Dermis microvascular lymphatic vessel endothelial cell (primary cell): ENCODE measurements at regions not wholly inside any gene's neighbourhood (a gene's known extent, or its start where the extent isn't known, plus 50 kb on each side); places are given as distances from the start of the nearest gene placed in this dataset.
"Not testable (repeated sequence)": the region's sequence is repeated elsewhere in the genome, so short reads cannot be mapped to it uniquely, and the experiment has no call there.

ENCODE experiments used
- DNase-seq, 2 donors: peaks; one replicate each; pipeline versions ENCODE4 v3.0.0 to v3.0.0-alpha.2; 2010; ENCODE audit warnings: low read depth in 2 of 2

DNA sequence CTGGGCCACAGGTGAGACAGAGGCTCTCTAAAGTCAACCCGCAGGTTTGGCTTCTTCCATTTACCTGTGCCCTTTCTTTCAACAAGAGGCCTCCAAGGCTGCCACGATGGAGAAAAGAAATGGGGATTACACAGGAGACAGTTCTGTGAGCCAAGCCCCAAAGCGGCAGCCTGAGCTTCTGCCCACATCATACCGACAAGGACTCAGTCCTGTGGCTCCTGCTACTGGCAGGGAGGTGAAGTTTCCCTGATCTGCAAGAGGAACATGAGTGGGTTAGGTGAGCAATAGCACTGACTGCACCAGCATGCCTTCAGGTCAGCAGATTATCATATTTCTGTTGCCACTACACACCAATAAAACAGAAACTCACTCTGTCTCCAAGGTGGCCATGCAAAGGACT lies 800.0 kb downstream of the KCNJ18 start:
- no peak for DNase-seq

DNA sequence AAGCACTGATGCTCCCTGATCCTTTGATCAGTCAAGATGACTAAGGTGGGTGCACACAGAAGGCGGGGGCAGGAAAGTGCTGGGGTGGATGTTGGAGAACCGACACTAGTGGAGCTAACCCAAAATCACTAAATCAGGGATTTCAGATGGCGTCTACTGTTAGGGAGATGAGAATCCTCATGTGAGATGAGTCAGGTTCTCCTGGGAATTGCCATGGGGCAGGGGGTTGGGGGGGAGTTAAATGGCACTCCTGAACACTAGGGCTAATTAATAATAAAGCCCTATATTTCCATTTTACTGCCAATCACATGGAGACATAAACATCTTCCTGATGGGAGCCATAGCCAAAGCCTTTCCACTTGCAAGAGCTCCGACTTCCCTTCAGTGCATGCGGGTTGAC lies 804.1 kb downstream of the KCNJ18 start:
- no peak for DNase-seq

DNA sequence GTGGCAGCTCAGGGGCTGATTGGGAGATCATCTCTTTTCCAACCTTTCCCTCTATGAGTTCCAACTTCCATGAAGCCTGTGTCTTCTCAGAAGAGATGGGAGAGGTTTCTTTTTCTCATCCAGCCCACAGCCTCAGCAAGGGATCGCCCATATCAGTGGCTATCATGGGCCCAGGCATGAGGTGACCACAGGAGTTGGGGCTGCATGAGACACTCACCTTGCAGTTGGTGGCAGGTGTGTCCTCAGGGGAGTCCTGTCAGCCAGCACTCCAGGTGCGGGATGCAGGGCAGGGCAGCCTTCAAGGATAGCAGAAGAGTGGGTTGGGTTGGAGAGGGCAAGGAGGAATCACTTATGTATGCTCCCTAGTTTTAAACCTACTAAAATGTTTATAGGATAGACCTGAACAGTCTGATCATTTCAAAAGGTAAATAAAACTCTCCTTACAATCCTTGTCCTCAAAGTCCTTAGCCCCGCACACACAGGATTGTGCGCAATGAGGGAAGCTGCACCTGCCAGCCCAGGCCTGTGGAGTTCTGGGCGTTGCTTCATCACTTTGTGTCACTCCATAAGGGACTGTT lies 811.1 kb downstream of the KCNJ18 start:
- DNase-seq, result no peak

DNA sequence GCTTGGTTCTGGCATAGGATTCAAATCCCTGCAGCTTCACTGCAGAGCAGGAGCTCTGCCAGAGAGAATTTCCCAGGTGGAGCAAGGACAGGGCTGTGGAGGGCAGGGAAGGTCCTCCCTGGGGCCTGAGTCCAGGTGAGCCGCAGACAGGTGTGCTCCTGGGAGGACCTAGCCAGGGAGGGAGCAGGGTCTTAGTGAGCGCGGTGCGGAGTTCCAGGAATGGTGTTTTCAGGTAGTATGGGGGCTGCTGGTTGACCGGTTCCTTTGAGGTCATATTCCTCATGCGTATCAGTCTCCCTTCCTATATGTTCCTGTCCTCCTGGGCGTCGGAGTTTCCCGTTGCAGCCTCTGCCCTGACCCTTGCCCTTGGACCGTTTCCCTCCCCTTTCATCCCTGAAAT lies 813.3 kb downstream of the KCNJ18 start:
- no peak for DNase-seq

DNA sequence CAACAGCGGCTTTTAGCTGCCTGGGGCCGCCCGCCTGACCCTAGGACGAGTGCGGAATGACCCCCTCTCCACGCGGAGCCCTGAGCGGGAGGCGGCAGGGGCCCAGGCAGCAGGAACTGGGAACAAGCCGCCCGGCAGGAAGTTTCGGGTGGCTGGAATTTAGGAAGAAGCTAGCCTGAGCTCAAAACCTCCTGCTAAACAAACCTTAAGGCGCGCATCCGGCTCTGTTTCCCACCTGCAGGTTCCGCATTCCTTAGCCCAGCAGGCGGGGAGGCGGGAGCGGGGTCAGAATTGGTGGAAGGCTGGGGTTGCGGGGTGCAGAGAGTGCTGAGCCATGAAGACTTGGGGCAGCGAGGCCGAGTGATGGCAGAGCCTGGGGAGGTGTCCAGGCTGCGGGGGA lies 813.9 kb downstream of the KCNJ18 start:
- DNase-seq, result no peak

DNA sequence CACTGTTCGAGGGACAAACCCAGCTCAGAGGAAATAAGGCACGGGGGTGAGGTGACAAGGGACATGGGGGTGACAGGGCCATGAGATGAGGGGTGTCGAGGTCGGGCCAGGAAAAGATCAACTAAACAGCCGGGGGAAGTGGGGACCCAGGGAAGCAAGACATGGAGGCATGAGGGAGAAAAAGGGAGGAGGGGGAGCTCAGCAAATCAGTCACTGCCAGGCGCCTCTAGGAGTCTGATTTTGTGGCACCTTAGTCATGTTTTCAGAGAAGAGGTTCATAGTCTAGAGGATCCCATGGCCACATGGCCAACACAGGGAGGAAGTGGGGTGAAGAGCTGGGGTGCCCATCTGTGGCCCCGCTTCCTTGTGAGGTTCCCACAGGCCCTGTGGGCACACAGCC lies 814.5 kb downstream of the KCNJ18 start:
- DNase-seq, result no peak

DNA sequence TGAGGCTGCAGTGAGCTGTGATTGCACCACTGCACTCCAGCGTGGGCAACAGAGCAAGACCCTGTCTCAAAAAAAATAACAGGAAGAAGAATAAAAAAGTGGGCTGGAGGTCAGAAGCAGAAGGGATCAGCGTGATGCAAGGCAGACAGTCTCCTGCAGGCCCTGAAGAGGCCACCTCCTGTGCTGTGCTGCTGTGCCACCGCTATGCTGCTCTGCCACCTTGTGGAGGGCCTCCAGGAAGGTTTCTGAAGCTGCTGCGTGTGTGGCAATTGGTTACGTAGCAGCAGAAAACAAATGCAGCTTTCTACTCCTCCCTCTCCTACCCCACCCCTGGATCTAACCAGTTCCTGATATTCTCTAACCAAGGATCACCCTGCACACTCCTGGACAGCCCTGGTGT lies 815.5 kb downstream of the KCNJ18 start:
- no peak for DNase-seq

DNA sequence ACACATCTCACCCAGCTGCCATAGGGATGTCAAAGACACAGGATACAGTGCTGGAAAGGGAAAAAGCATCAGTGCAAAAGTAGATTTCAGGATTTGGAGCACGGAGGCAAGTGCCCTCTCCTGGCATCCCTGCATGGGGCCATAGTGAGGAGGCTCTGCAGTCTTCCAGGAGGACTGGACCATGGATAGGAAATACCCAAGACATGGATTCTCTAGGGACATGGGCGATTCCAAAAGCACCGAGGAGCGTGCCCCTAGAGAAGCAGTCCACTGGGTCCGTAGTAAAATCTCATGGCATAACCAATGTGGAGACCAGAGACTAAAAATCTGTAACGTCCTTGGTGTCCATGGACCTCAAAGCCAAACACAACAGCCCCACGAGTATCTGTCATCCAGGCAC lies 818.2 kb downstream of the KCNJ18 start:
- DNase-seq, result no peak

DNA sequence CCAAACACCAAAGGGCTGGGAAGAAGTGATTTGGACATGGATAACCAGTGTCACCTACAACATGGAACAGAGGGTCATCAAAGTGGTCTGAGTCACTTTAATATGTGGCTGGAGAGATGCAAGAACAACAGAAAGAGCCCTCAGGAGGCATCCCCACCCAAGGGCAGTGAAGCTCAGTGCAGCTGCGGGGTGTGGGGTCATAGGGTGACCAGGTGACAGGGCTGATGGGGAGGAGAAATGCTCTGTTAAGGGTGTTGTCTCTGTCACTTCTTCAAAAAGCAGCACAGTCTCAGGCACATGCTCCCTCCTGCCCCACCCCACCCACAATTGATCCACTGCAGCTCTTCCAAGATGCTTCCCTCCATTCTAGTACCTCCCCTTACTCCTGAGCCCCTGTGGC lies 819.1 kb downstream of the KCNJ18 start:
- DNase-seq, result no peak

DNA sequence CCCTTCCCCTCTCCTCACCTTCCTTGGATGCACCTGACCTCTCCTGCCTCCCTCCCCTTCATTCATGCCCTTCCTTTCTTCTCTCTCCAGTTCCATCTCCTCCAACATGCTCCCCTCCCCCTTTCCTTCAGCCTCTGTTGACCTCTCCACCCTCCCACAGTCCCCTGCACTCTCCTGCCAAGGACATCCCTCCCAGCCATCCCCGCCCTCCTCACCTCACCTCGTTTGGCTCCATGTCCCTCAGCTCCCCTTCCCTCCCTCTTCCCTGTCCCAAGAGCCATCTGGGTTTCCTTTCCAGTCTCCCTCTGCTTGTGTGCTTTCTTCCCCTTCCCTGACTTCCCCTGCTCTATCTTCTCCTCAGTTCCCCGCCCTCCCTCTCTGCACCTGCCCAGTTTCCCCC lies 819.7 kb downstream of the KCNJ18 start:
- no peak for DNase-seq

DNA sequence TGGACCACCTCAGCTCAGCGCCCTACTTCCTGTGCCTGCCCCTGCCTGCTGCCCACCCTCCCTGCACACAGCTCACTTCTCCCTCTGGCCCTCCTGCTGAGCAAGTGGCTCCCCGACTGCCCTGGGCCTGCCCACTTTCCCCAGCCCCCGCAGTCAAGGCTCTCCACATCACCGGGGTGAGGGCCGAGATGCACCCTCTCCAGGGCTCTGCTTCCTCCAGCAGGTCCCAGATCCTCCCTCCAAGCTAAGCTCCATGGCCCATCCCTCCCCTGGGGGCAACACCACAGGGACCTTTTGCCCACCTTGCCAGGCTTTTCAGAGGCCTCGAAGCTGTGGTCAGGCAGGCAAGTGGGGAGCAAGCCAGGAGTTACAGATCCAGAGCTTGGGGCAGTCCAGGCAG lies 820.2 kb downstream of the KCNJ18 start:
- no peak for DNase-seq

DNA sequence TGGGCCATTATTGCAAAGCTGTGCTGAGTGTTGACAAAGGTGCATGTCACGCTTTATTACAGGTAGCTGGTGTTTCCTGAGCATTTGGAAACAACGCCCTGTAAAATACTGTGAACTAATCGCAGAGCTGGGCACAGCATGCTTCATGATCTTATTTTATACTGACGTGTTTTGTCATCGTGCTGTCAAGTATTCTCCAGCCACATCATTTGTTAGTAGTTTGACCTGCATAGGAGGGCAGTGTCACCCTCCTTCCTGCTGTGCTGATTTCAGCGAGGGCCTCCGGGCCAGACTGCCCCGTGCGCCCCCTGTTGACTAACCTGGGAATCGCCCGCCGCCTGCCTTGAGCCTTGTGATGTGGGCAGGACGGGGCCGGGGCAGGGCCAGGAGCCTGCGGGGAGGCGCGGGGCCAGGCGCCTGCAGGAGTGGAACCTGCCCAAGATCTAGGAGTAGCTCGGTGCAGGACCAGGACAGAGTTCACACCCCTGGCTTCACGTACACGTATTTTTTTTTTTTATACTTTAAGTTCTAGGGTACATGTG lies 820.7 kb downstream of the KCNJ18 start:
- DNase-seq, result no peak

DNA sequence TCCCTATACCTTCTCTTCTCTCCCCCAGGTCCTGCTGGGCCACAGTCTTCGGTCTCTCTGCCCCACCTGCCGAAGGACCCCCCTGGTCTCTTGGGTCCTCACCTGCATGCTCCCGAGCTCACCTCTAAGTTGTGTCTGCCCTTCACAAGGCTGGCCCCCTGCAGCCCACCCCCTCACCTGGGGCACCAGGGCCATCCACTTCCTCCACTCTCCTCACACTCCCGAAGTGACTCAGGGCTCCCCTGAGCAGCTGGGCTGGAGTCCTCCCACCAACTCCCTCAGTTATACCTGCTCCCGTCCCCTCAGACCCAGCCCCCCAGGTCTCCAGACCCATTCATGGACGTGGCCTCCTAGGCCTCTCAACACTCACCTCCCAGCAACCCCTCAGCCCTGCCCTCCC lies 822.0 kb downstream of the KCNJ18 start:
- DNase-seq, result no peak

DNA sequence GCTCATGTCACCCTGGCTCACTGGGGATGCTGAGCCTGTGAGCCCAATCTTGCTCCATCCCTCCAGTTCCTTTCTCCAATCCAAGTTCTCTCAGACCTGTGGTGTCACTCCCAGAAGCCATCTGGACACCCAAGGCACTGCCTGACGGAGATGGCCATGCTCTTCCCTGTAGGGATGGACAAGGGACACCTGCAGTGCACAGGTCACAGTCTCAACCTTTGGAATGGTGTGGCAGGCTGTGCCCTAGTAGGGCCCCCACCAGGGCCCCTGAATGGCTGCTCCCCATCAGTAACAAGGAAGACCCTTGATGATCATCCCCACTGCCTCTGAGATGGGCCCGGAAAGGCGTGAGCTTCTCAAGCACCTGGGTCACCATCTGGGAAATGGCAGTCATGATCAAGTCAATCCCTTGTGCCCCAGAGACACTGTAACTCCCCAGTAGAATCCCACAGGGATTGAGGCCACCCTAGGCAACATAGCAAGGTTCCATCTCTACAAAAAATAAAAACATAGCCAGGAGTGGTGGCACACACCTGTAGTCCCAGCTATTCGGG lies 822.5 kb downstream of the KCNJ18 start:
- DNase-seq, result no peak

DNA sequence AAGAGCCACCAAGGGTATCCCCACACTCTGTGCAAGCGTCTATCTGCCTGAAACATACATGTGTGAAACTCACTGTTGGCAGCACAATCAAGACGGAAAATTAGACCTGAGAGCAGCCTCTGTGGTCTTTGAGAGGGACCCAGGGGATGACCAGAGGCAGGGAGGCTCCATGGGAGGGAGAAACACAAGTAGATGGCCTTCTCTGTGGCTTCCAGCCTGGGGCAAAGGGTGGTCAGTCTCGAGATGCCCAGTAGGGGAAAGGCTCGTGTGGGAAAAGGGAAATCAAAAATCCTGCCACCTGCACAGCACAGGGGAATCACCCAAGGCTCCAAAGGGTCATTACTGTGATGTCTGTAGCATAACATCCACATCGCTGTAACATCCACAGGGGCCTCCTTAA lies 823.3 kb downstream of the KCNJ18 start:
- DNase-seq, result no peak

DNA sequence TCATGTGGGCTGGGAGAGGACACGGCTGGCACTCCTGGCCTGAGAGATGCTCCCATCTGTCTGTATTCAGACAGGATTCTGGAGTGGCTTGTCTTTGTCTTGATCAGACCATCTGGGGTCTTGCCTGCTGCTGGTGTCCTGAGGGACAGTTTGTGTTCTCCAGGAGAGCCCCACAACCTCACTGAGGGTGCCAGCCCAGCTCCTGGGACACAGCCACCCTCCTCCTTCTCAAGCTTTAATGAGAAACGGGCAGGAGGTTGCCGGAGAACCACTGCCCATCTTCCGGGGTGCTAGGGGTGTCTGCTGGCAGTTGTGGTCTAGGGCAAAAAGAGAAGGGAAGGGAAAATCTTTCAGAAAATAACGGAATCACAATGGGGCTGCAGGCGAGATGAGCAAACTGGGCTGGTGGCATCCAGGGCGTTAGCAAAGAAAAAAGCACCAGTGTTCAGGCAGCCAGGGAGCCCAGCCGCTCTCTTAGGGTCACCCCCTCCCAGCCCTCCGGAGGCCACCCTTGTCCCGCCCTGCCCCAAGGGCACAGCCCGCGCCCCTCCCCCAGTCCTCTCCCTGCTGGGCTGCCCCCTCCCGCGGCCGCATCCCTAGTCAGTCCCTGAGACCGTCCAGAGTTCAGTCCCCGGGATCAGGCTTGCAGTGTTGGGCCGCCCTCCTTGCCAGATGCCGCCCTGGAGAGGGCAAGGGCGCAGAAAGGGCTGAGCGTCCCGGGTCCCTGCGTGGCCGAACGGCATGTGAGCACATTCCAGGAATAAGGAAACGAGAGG lies 824.7 kb downstream of the KCNJ18 start:
- no peak for DNase-seq

DNA sequence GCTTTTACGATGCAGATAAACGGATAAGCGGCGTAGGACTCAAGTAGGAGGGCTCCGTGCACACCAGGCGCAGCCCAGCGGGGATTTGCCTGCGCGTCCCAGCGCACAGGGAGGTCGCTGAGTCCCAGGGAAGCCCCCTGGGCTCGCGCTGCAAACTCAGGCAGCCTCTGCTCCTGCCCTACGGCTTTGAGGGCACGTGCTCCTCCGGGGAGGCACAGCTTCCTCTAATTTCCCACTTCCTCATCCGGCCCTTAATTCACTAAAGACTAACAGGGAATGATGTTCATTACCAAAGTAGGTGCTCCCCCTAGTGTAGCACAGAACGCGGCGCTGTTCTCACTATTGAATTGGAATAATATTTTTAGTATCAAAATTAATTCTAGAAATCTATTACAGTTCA lies 825.4 kb downstream of the KCNJ18 start:
- DNase-seq, result no peak

DNA sequence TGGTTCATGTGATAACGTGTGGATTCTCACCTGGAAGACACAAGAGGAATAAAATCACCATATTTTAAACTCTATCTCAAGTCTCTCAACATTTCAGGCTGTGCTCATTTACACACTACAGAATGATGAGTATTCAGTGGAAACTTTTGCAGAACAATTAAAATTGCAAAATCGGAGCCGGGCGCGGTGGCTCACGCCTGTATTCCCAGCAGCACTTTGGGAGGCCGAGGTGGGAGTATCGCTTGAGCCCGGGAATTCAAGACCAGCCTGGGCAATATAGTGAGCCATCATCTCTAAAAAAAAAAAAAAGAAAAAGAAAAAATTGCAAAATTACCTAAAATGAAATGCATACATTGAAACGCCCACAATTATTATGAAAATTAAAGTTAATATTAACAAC lies 825.9 kb downstream of the KCNJ18 start:
- DNase-seq, result no peak

DNA sequence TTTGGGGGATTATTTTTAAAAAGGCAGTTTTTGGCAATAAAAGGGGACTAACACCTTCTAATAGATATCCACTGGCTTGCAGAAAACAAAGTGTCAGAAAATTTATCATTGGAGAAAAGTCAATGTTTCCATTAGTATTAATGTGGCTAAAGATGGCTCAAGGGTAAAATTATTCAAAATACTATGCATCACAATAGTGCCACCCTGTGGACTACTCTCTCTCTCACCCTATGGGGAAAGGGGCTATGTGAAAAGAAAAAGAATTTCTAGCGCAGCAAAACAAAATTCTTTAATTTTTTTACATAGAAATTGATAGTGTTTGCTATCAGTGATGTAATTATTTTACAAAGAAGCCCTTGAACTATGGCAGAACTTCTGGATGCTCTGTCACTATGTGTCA lies 856.5 kb downstream of the KCNJ18 start:
- DNase-seq, result not testable (repeated sequence)

DNA sequence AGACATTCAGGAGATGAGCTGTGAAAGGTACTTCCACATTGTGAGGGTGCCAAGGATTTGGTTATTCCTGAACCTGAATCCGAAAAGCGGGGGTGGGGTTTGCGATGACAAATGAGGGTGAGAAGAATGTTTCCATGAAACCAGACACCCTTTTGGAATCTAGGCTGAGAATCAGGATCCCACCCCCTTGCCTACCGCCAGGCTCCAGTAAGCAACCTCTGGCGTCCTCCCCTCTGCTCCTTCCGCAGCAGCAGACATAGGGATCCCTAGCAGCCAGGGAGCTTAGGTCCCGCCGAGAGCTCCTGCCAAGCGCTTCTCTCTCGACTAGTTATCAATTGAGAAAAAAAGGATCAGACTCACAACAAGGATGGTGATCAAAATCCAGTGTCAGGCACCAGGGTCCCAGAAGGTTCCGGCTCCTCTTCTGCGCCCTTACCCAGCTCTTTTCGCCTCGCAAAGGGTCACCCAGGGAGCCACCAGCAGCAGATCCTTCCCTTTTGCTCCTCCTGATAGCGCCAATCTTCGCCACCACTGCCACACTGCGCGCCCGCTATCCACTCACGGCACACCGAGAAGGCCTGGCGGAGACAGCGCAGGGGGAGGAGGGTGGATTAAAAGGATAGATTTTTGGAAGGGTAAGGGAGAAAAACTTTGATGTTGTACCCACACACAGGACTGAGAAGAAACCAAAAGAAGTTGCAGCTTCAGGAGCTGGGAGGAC lies 859.5 kb downstream of the KCNJ18 start:
- DNase-seq, result not testable (repeated sequence)

DNA sequence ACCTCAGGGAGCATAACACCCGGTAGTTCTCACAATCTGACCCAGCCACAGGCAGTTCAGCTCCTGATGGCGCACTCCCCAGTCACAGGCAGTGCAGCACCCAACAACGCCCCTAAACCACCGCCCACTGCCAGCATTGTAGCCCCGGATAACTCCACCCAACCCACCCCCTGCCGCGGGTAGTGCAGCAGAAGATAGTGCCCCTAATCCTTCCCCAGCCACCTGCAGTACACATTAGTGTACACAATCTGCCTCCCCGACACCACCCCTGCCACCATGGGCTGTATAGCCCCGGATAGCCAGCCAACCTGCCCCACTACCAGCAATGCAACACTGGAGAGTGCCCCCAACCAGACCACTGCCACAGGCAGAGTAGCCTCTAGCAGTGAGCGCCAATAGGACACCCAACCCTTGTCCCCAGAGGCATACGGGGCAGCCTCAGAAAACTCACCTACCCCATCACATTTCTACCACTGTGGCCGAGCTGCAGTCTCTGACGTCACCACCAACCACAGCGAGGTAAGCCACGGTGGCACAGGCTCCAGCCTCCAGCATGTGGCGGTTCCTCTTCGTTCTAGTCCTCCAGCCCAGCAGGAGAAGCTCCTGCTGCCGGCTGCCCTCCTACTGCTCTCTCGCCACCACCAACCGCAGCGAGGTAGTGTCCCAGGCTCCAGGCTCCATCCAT lies 877.3 kb downstream of the KCNJ18 start:
- no peak for DNase-seq
